Activated T-helper 17 cell treated with anti-CD3 and anti-CD28 coated beads, Interleukin-2, amount 50 U/mL, for 72 hours (primary cell): ENCODE measurements at regions not wholly inside any gene's neighbourhood (a gene's known extent, or its start where the extent isn't known, plus 50 kb on each side); places are given as distances from the start of the nearest gene placed in this dataset.

Experiments used
- ATAC-seq: fragments of 150-1000 bp; cut with Tn5 transposase; replicated peaks from 2 replicates; pipeline ENCODE4 v1.10.0; 2021; ENCODE audit warnings: mild to moderate bottlenecking, moderate library complexity
- H3K27ac Mint-ChIP-seq: one replicate; pipeline ENCODE4 v1.8.0; 2022; ENCODE audit warnings: mixed read lengths
- H3K27me3 Mint-ChIP-seq: one replicate; pipeline ENCODE4 v1.8.0; 2022; ENCODE audit warnings: mixed read lengths
- H3K36me3 Mint-ChIP-seq: one replicate; pipeline ENCODE4 v1.8.0; 2022; ENCODE audit warnings: low read depth, mild to moderate bottlenecking, mixed read lengths
- H3K4me1 Mint-ChIP-seq: one replicate; pipeline ENCODE4 v1.8.0; 2022; ENCODE audit warnings: mixed read lengths
- H3K4me3 Mint-ChIP-seq: one replicate; pipeline ENCODE4 v1.8.0; 2022; ENCODE audit warnings: mild to moderate bottlenecking, mixed read lengths
- H3K9me3 Mint-ChIP-seq: one replicate; pipeline ENCODE4 v1.8.0; 2022; ENCODE audit warnings: mixed read lengths

- Mint-ChIP-seq H3K4me3 (no peak overlapping the region), H3K36me3 (no peaks in the 10 kb centered on the region), H3K4me1 (no peaks in the 10 kb centered on the region), H3K27ac (no peak overlapping the region), H3K27me3 (no peaks in the 10 kb centered on the region), H3K9me3 (no peaks in the 10 kb centered on the region)
- no peak for ATAC-seq
Measured at GRCh38 chr4:53776141-53776540, 184.9 kb upstream of the LNX1 start.

- Mint-ChIP-seq H3K4me1 (no peaks in the 10 kb centered on the region), H3K27me3 (no peaks in the 10 kb centered on the region), H3K36me3 (no peaks in the 10 kb centered on the region), H3K4me3 (no peak overlapping the region), H3K27ac (no peak overlapping the region), H3K9me3 (no peaks in the 10 kb centered on the region)
- ATAC-seq, result no peak
Measured at GRCh38 chr4:53775381-53775780, 184.1 kb upstream of the LNX1 start.

- no peak for ATAC-seq
- H3K4me3 Mint-ChIP-seq, result no peak overlapping the region
- H3K36me3 Mint-ChIP-seq, result no peaks in the 10 kb centered on the region
Measured at GRCh38 chr4:53771326-53771725, 180.0 kb upstream of the LNX1 start.

GRCh38 chr4:53767482-53767881 is 176.2 kb upstream of the LNX1 start:
- H3K9me3 Mint-ChIP-seq, result no peaks in the 10 kb centered on the region
- H3K27ac Mint-ChIP-seq, result no peak overlapping the region
- no peak for ATAC-seq
- H3K4me1 Mint-ChIP-seq, result no peaks in the 10 kb centered on the region
- H3K27me3 Mint-ChIP-seq, result no peaks in the 10 kb centered on the region
- no peak overlapping the region for H3K4me3 Mint-ChIP-seq
- H3K36me3 Mint-ChIP-seq, result no peaks in the 10 kb centered on the region

More at GRCh38 chr4:53771326-53771725, 180.0 kb upstream of the LNX1 start:
- H3K27me3 Mint-ChIP-seq, result no peaks in the 10 kb centered on the region
- H3K27ac Mint-ChIP-seq, result no peak overlapping the region
- no peaks in the 10 kb centered on the region for H3K9me3 Mint-ChIP-seq
- H3K4me1 Mint-ChIP-seq, result no peaks in the 10 kb centered on the region

GRCh38 chr4:53764761-53765490 is 173.6 kb upstream of the LNX1 start:
- Mint-ChIP-seq H3K36me3 (no peaks in the 10 kb centered on the region), H3K4me3 (no peak overlapping the region), H3K27ac (no peak overlapping the region), H3K9me3 (no peaks in the 10 kb centered on the region), H3K4me1 (no peaks in the 10 kb centered on the region), H3K27me3 (no peaks in the 10 kb centered on the region)
- no peak for ATAC-seq

GRCh38 chr4:53763813-53764597 is 172.7 kb upstream of the LNX1 start:
- ATAC-seq, result no peak
- Mint-ChIP-seq H3K36me3 (no peaks in the 10 kb centered on the region), H3K4me1 (no peaks in the 10 kb centered on the region), H3K27me3 (no peaks in the 10 kb centered on the region), H3K27ac (no peak overlapping the region), H3K9me3 (no peaks in the 10 kb centered on the region), H3K4me3 (no peak overlapping the region)

- Mint-ChIP-seq H3K4me3 (no peak overlapping the region), H3K9me3 (peaks cover 8% of the 10 kb centered on the region), H3K27me3 (no peaks in the 10 kb centered on the region), H3K4me1 (no peaks in the 10 kb centered on the region), H3K27ac (no peak overlapping the region), H3K36me3 (no peaks in the 10 kb centered on the region)
- no peak for ATAC-seq
Measured at GRCh38 chr4:53755656-53756055, 164.4 kb upstream of the LNX1 start.

GRCh38 chr4:53752124-53752523 is 160.8 kb upstream of the LNX1 start:
- Mint-ChIP-seq H3K4me1 (no peaks in the 10 kb centered on the region), H3K9me3 (peaks cover 8% of the 10 kb centered on the region), H3K27ac (no peak overlapping the region), H3K4me3 (no peak overlapping the region), H3K27me3 (peaks cover 6% of the 10 kb centered on the region), H3K36me3 (no peaks in the 10 kb centered on the region)
- no peak for ATAC-seq

- peaks cover 15% of the 10 kb centered on the region for H3K27me3 Mint-ChIP-seq
- H3K4me1 Mint-ChIP-seq, result no peaks in the 10 kb centered on the region
- no peak for ATAC-seq
- H3K36me3 Mint-ChIP-seq, result no peaks in the 10 kb centered on the region
- H3K4me3 Mint-ChIP-seq, result no peak overlapping the region
- H3K9me3 Mint-ChIP-seq, result no peaks in the 10 kb centered on the region
- H3K27ac Mint-ChIP-seq, result no peak overlapping the region
Measured at GRCh38 chr4:53748328-53748772, 157.1 kb upstream of the LNX1 start.

GRCh38 chr4:53747401-53747800 is 156.1 kb upstream of the LNX1 start:
- no peaks in the 10 kb centered on the region for H3K4me1 Mint-ChIP-seq
- peaks cover 15% of the 10 kb centered on the region for H3K27me3 Mint-ChIP-seq
- ATAC-seq, result no peak
- no peak overlapping the region for H3K4me3 Mint-ChIP-seq
- no peak overlapping the region for H3K27ac Mint-ChIP-seq
- no peaks in the 10 kb centered on the region for H3K36me3 Mint-ChIP-seq
- H3K9me3 Mint-ChIP-seq, result no peaks in the 10 kb centered on the region

GRCh38 chr4:53744446-53745160 is 153.3 kb upstream of the LNX1 start:
- Mint-ChIP-seq H3K27ac (no peak overlapping the region), H3K36me3 (no peaks in the 10 kb centered on the region), H3K9me3 (peaks cover 4% of the 10 kb centered on the region), H3K4me3 (no peak overlapping the region), H3K27me3 (peaks cover 12% of the 10 kb centered on the region), H3K4me1 (no peaks in the 10 kb centered on the region)
- no peak for ATAC-seq

- no peak overlapping the region for H3K4me3 Mint-ChIP-seq
- H3K27ac Mint-ChIP-seq, result no peak overlapping the region
- peaks cover 4% of the 10 kb centered on the region for H3K27me3 Mint-ChIP-seq
- no peaks in the 10 kb centered on the region for H3K9me3 Mint-ChIP-seq
- ATAC-seq, result no peak
- no peaks in the 10 kb centered on the region for H3K36me3 Mint-ChIP-seq
- no peaks in the 10 kb centered on the region for H3K4me1 Mint-ChIP-seq
Measured at GRCh38 chr4:53734584-53735353, 143.5 kb upstream of the LNX1 start.

- no peak for ATAC-seq
Measured at GRCh38 chr4:53734182-53734581, 142.9 kb upstream of the LNX1 start.

GRCh38 chr4:53732661-53733060 is 141.4 kb upstream of the LNX1 start:
- H3K27me3 Mint-ChIP-seq, result peaks cover 4% of the 10 kb centered on the region
- H3K4me1 Mint-ChIP-seq, result no peaks in the 10 kb centered on the region
- no peaks in the 10 kb centered on the region for H3K9me3 Mint-ChIP-seq
- no peak for ATAC-seq
- H3K36me3 Mint-ChIP-seq, result no peaks in the 10 kb centered on the region
- no peak overlapping the region for H3K4me3 Mint-ChIP-seq
- H3K27ac Mint-ChIP-seq, result no peak overlapping the region

More at GRCh38 chr4:53734182-53734581, 142.9 kb upstream of the LNX1 start:
- H3K27me3 Mint-ChIP-seq, result peaks cover 4% of the 10 kb centered on the region
- H3K36me3 Mint-ChIP-seq, result no peaks in the 10 kb centered on the region
- no peaks in the 10 kb centered on the region for H3K9me3 Mint-ChIP-seq
- no peak overlapping the region for H3K27ac Mint-ChIP-seq
- no peak overlapping the region for H3K4me3 Mint-ChIP-seq
- no peaks in the 10 kb centered on the region for H3K4me1 Mint-ChIP-seq
